DOHH2 (cell line): ENCODE measurements at regions not wholly inside any gene's neighbourhood (a gene's known extent, or its start where the extent isn't known, plus 50 kb on each side); places are given as distances from the start of the nearest gene placed in this dataset.

Source experiments
- H3F3A ChIP-seq: fragments of 200-600 bp; sonication (generic), shearing (Covaris generic); 2 replicates; pipeline ENCODE4 v1.6.0; 2016; ENCODE audit warnings: antibody characterized with exemption, mild to moderate bottlenecking; ENCODE audit not compliant: control insufficient read depth, insufficient read depth
- H3K27ac ChIP-seq: fragments of 200-600 bp; sonication (generic); 2 replicates; pipeline ENCODE4 v1.5.1; 2014; ENCODE audit warnings: low read depth, mild to moderate bottlenecking, low read length, moderate library complexity
- H3K27me3 ChIP-seq: fragments of 200-600 bp; sonication (generic); 2 replicates; pipeline ENCODE4 v1.6.1; 2014; ENCODE audit warnings: mild to moderate bottlenecking, low read length, mixed read lengths; ENCODE audit not compliant: control insufficient read depth
- H3K36me3 ChIP-seq: fragments of 200-600 bp; sonication (generic); 2 replicates; pipeline ENCODE4 v1.6.1; 2014; ENCODE audit warnings: mild to moderate bottlenecking, low read length, moderate library complexity, mixed read lengths; ENCODE audit not compliant: control insufficient read depth
- H3K4me1 ChIP-seq: fragments of 200-600 bp; sonication (generic); 2 replicates; pipeline ENCODE4 v1.6.1; 2014; ENCODE audit warnings: mild to moderate bottlenecking, low read length, mixed read lengths; ENCODE audit not compliant: control insufficient read depth
- H3K4me2 ChIP-seq: fragments of 200-600 bp; sonication (generic); 2 replicates; pipeline ENCODE4 v1.6.0; 2014; ENCODE audit warnings: mild to moderate bottlenecking, low read length, moderate library complexity
- H3K4me3 ChIP-seq: fragments of 200-600 bp; sonication (generic); 2 replicates; pipeline ENCODE4 v1.5.1; 2014; ENCODE audit warnings: mild to moderate bottlenecking, low read length, mixed read lengths
- H3K79me2 ChIP-seq: fragments of 200-600 bp; sonication (generic); 2 replicates; pipeline ENCODE4 v1.6.1; 2014; ENCODE audit warnings: mild to moderate bottlenecking, low read length, mixed read lengths; ENCODE audit not compliant: control insufficient read depth
- H3K9me2 ChIP-seq: fragments of 200-600 bp; sonication (generic); replicated peaks from 2 replicates; pipeline ENCODE4 v1.6.1; 2014; ENCODE audit warnings: mild to moderate bottlenecking, low read length, mixed read lengths; ENCODE audit not compliant: control insufficient read depth
- H3K9me3 ChIP-seq: fragments of 200-600 bp; sonication (generic); 2 replicates; pipeline ENCODE4 v1.6.1; 2014; ENCODE audit warnings: antibody characterized with exemption, low read length, mixed read lengths; ENCODE audit not compliant: control insufficient read depth, insufficient read depth
- H4K20me1 ChIP-seq: fragments of 200-600 bp; sonication (generic); 2 replicates; pipeline ENCODE4 v1.6.0; 2014; ENCODE audit warnings: low read depth, mild to moderate bottlenecking, antibody characterized with exemption, low read length, moderate library complexity; ENCODE audit not compliant: control insufficient read depth, insufficient read depth
- EZH2phosphoT487 ChIP-seq: fragments of 200-600 bp; sonication (generic); IDR thresholded peaks from 2 replicates; pipeline ENCODE4 v1.6.1; 2017; ENCODE audit warnings: borderline replicate concordance, mild to moderate bottlenecking, antibody characterized with exemption, low read length, moderate library complexity, mixed read lengths
- TF ChIP-seq, protein P1 (sequence below): fragments of 200-600 bp; sonication (generic); IDR thresholded peaks from one replicate; pipeline ENCODE4 v1.5.1; 2014; ENCODE audit warnings: antibody characterized with exemption, mild to moderate bottlenecking, low read depth, low read length; ENCODE audit not compliant: poor library complexity, severe bottlenecking

DNA sequence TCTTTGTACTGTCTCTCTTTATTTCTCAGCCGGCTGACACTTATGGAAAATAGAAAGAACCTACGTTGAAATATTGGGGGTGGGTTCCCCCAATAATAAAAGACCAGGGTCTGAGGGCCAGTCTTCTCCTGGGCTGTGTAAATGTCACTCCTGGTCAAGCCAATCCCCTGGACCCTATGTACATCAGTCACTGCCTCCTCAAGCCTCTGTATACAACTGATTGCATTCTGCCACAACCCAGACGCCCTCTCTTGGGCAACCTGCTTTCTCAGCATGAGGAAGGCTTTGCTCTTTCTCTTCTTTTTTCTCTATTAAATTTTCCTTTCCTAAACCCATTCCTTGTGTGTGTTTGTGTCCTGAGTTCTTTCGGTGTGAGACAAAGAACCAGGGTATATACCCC, 84.1 kb upstream of the SERBP1 start:
- peaks cover 4% of the 10 kb centered on the region for H3K27me3 ChIP-seq
- no peak overlapping the region for H3K4me2 ChIP-seq
- H3K9me3 ChIP-seq: no peaks in the 10 kb centered on the region
- H3K4me1 ChIP-seq: no peaks in the 10 kb centered on the region
- H3K4me3 ChIP-seq: no peak overlapping the region
- no peaks in the 10 kb centered on the region for H3F3A ChIP-seq
- no peaks in the 10 kb centered on the region for H3K79me2 ChIP-seq
- TF ChIP-seq, protein P1, sequence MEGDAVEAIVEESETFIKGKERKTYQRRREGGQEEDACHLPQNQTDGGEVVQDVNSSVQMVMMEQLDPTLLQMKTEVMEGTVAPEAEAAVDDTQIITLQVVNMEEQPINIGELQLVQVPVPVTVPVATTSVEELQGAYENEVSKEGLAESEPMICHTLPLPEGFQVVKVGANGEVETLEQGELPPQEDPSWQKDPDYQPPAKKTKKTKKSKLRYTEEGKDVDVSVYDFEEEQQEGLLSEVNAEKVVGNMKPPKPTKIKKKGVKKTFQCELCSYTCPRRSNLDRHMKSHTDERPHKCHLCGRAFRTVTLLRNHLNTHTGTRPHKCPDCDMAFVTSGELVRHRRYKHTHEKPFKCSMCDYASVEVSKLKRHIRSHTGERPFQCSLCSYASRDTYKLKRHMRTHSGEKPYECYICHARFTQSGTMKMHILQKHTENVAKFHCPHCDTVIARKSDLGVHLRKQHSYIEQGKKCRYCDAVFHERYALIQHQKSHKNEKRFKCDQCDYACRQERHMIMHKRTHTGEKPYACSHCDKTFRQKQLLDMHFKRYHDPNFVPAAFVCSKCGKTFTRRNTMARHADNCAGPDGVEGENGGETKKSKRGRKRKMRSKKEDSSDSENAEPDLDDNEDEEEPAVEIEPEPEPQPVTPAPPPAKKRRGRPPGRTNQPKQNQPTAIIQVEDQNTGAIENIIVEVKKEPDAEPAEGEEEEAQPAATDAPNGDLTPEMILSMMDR: no peak
- no peak for TF ChIP-seq EZH2phosphoT487
- H3K9me2 ChIP-seq: no peaks in the 10 kb centered on the region
- no peaks in the 10 kb centered on the region for H3K36me3 ChIP-seq
- no peaks in the 10 kb centered on the region for H4K20me1 ChIP-seq
- no peak overlapping the region for H3K27ac ChIP-seq

DNA sequence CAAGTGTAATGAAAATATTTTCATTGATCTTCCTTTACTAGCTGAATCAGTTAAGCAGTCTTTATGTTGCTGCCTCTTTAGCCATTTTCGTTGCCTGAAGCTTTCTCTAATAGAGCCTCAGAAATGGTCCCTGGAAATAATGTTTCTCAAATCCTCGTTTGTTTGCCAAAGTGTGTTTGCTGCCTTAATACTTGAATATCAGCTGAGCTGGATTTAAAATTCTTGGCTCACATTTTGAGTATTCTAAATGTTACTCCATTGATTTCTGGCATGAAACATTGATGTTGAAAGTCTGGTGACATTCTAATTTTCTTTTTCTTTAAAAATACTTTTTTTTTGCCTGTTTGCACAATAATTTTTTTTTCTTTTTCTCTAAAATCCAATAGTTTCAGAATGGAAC, 84.6 kb upstream of the SERBP1 start:
- Histone ChIP-seq H3K4me3 (no peak overlapping the region), H3K36me3 (no peaks in the 10 kb centered on the region), H3K27me3 (peaks cover 4% of the 10 kb centered on the region), H3K4me1 (no peaks in the 10 kb centered on the region), H3K79me2 (no peaks in the 10 kb centered on the region), H4K20me1 (no peaks in the 10 kb centered on the region), H3F3A (no peaks in the 10 kb centered on the region), H3K9me2 (no peaks in the 10 kb centered on the region), H3K4me2 (no peak overlapping the region), H3K9me3 (no peaks in the 10 kb centered on the region), H3K27ac (no peak overlapping the region)
- TF ChIP-seq EZH2phosphoT487: no peak
- TF ChIP-seq, protein P1: no peak

GRCh38 chr1:67515324-67516080, 85.3 kb upstream of the SERBP1 start:
- H3K9me2 ChIP-seq: no peaks in the 10 kb centered on the region
- no peaks in the 10 kb centered on the region for H3K9me3 ChIP-seq
- no peak overlapping the region for H3K4me3 ChIP-seq
- no peaks in the 10 kb centered on the region for H4K20me1 ChIP-seq
- no peaks in the 10 kb centered on the region for H3K4me1 ChIP-seq
- H3K27ac ChIP-seq: no peak overlapping the region
- H3K36me3 ChIP-seq: no peaks in the 10 kb centered on the region
- H3K27me3 ChIP-seq: peaks cover 4% of the 10 kb centered on the region
- H3F3A ChIP-seq: no peaks in the 10 kb centered on the region
- H3K79me2 ChIP-seq: no peaks in the 10 kb centered on the region
- H3K4me2 ChIP-seq: no peak overlapping the region
- TF ChIP-seq EZH2phosphoT487: no peak
- TF ChIP-seq, protein P1: no peak
